ENCODE measurements at regions not wholly inside any gene's neighbourhood (a gene's known extent, or its start where the extent isn't known, plus 50 kb on each side); places are given as distances from the start of the nearest gene placed in this dataset.

- TF ChIP-seq CTCF (IDR thresholded peaks at IDR 0.05) (no peak), POLR2A (IDR thresholded peaks at IDR 0.05) (no peak)
Observed at GRCh38 chr11:81007046-81007445, 1566.2 kb upstream of the TENM4 start.
